DND-41 (cell line): ENCODE measurements at regions not wholly inside any gene's neighbourhood (a gene's known extent, or its start where the extent isn't known, plus 50 kb on each side); places are given as distances from the start of the nearest gene placed in this dataset.

ENCODE experiments used
- ATAC-seq: fragments of 200-7000 bp; cut with Tn5 transposase; 3 replicates; pipeline ENCODE4 v1.9.1; 2021; ENCODE audit warnings: low read depth; ENCODE audit not compliant: insufficient read depth
- DNase-seq: peaks from one replicate; pipeline ENCODE4 v3.0.0-alpha.2; 2020
- H2AFZ ChIP-seq: 2 replicates; pipeline ENCODE4 v1.6.0; 2012; ENCODE audit warnings: low read depth, low read length
- H3K27ac ChIP-seq: 2 replicates; pipeline ENCODE4 v1.5.1; 2012; ENCODE audit warnings: low read length, inconsistent platforms
- H3K27me3 ChIP-seq: fragments of 200-600 bp; sonication (generic); 2 replicates; pipeline ENCODE4 v1.6.0; 2012; ENCODE audit warnings: low read length, mild to moderate bottlenecking, inconsistent platforms; ENCODE audit not compliant: insufficient read depth, poor library complexity
- H3K36me3 ChIP-seq: 2 replicates; pipeline ENCODE4 v1.5.1; 2012; ENCODE audit warnings: low read length, inconsistent platforms; ENCODE audit not compliant: insufficient read depth
- H3K4me1 ChIP-seq: 2 replicates; pipeline ENCODE4 v1.5.1; 2012; ENCODE audit warnings: mild to moderate bottlenecking, low read length; ENCODE audit not compliant: insufficient read depth
- H3K4me2 ChIP-seq: 2 replicates; pipeline ENCODE4 v1.6.0; 2012; ENCODE audit warnings: mild to moderate bottlenecking, moderate library complexity, low read length, inconsistent platforms; ENCODE audit not compliant: insufficient read depth
- H3K4me3 ChIP-seq, 2 experiments: fragments of 200-600 bp in 1 of 2; shearing (Covaris generic) in 1 of 2; 2 replicates each; pipeline ENCODE4 v1.5.1; 2012 to 2016; ENCODE audit warnings: inconsistent platforms in 2 of 2, low read length in 2 of 2, mild to moderate bottlenecking in 2 of 2, low read depth in 1 of 2, moderate library complexity in 1 of 2
- H3K79me2 ChIP-seq: 2 replicates; pipeline ENCODE4 v1.6.0; 2012; ENCODE audit warnings: low read length, inconsistent platforms; ENCODE audit not compliant: insufficient read depth
- H3K9ac ChIP-seq: 2 replicates; pipeline ENCODE4 v1.6.0; 2012; ENCODE audit warnings: low read depth, mild to moderate bottlenecking, inconsistent platforms, low read length, moderate library complexity
- H3K9me3 ChIP-seq: 2 replicates; pipeline ENCODE4 v1.5.1; 2012; ENCODE audit warnings: low read length, moderate library complexity, mild to moderate bottlenecking, inconsistent platforms; ENCODE audit not compliant: insufficient read depth, severe bottlenecking
- H4K20me1 ChIP-seq: 2 replicates; pipeline ENCODE4 v1.6.0; 2012; ENCODE audit warnings: low read length; ENCODE audit not compliant: insufficient read depth
- EZH2 ChIP-seq: IDR thresholded peaks from 3 replicates; pipeline ENCODE4 v1.6.1; 2012; ENCODE audit warnings: borderline replicate concordance, low read depth, mild to moderate bottlenecking, moderate library complexity, low read length, inconsistent platforms; ENCODE audit not compliant: severe bottlenecking
- TF ChIP-seq, protein P1 (sequence below): IDR thresholded peaks from 2 replicates; pipeline ENCODE4 v1.5.1; 2012; ENCODE audit warnings: borderline replicate concordance, low read length, moderate library complexity, mild to moderate bottlenecking; ENCODE audit not compliant: poor library complexity, severe bottlenecking; ENCODE audit errors: extremely low read depth

- H3K4me1 ChIP-seq, result no peaks in the 10 kb centered on the region
- no peak overlapping the region for H3K4me3 ChIP-seq
- TF ChIP-seq EZH2, result no peak
- TF ChIP-seq, protein P1, sequence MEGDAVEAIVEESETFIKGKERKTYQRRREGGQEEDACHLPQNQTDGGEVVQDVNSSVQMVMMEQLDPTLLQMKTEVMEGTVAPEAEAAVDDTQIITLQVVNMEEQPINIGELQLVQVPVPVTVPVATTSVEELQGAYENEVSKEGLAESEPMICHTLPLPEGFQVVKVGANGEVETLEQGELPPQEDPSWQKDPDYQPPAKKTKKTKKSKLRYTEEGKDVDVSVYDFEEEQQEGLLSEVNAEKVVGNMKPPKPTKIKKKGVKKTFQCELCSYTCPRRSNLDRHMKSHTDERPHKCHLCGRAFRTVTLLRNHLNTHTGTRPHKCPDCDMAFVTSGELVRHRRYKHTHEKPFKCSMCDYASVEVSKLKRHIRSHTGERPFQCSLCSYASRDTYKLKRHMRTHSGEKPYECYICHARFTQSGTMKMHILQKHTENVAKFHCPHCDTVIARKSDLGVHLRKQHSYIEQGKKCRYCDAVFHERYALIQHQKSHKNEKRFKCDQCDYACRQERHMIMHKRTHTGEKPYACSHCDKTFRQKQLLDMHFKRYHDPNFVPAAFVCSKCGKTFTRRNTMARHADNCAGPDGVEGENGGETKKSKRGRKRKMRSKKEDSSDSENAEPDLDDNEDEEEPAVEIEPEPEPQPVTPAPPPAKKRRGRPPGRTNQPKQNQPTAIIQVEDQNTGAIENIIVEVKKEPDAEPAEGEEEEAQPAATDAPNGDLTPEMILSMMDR, result no peak
- no peak overlapping the region for H3K27ac ChIP-seq
- H3K9ac ChIP-seq, result no peak overlapping the region
- H4K20me1 ChIP-seq, result no peaks in the 10 kb centered on the region
- peaks cover 3% of the 10 kb centered on the region for H3K27me3 ChIP-seq
- no peak overlapping the region for H3K4me2 ChIP-seq
- no peaks in the 10 kb centered on the region for H3K9me3 ChIP-seq
- no peaks in the 10 kb centered on the region for H3K36me3 ChIP-seq
- ATAC-seq (no peak), DNase-seq (no peak)
- H2AFZ ChIP-seq, result no peak overlapping the region
- H3K79me2 ChIP-seq, result no peaks in the 10 kb centered on the region
Measured at GRCh38 chr10:25082276-25083204, 66.1 kb downstream of the THNSL1 start.

GRCh38 chr10:25083546-25084111 lies 67.2 kb downstream of the THNSL1 start:
- no peak overlapping the region for H3K4me3 ChIP-seq
- TF ChIP-seq, protein P1, result no peak
- no peak for TF ChIP-seq EZH2
- H2AFZ ChIP-seq, result no peak overlapping the region
- no peak overlapping the region for H3K4me2 ChIP-seq
- ATAC-seq (no peak), DNase-seq (no peak)
- H3K27ac ChIP-seq, result no peak overlapping the region
- H3K4me1 ChIP-seq, result no peaks in the 10 kb centered on the region
- no peaks in the 10 kb centered on the region for H4K20me1 ChIP-seq
- no peaks in the 10 kb centered on the region for H3K9me3 ChIP-seq
- peaks cover 3% of the 10 kb centered on the region for H3K27me3 ChIP-seq
- no peak overlapping the region for H3K9ac ChIP-seq
- no peaks in the 10 kb centered on the region for H3K36me3 ChIP-seq
- no peaks in the 10 kb centered on the region for H3K79me2 ChIP-seq

DNA sequence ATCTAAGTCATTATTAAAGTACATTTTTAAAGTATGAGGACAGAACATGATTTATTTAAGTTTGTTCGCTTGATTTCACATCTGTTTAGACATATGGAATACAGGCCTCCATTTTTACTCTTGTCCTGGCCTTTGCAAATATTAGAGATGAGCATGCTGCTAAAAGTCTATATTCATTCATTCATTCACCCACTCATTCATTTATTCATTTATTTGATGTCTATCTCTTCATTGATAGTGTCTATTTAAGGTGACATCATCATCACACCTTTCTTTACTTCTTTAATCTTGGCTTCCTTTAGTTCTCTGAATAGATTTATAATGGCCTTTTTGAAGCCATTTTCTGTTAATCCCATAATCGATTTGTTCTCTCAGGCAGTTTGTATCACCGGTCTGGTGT lies 68.0 kb downstream of the THNSL1 start:
- H3K4me1 ChIP-seq, result no peaks in the 10 kb centered on the region
- TF ChIP-seq, protein P1, result no peak
- no peak for TF ChIP-seq EZH2
- DNase-seq (no peak), ATAC-seq (no peak)
- no peak overlapping the region for H3K4me2 ChIP-seq
- no peaks in the 10 kb centered on the region for H3K9me3 ChIP-seq
- H3K4me3 ChIP-seq, result no peak overlapping the region
- no peaks in the 10 kb centered on the region for H3K36me3 ChIP-seq
- H3K79me2 ChIP-seq, result no peaks in the 10 kb centered on the region
- H3K27me3 ChIP-seq, result peaks cover 3% of the 10 kb centered on the region
- no peak overlapping the region for H3K27ac ChIP-seq
- H4K20me1 ChIP-seq, result no peaks in the 10 kb centered on the region
- H2AFZ ChIP-seq, result no peak overlapping the region
- no peak overlapping the region for H3K9ac ChIP-seq
